NCI-H345 treated with DMSO at 0.1 percent for 48 hours (cell line): ENCODE measurements at regions not wholly inside any gene's neighbourhood (a gene's known extent, or its start where the extent isn't known, plus 50 kb on each side); places are given as distances from the start of the nearest gene placed in this dataset.

Experiments used
- DNase-seq: peaks from one replicate; lab custom pipeline; 2025; ENCODE audit not compliant: unreplicated experiment; lab: John Stamatoyannopoulos, UW

GRCh38 chr6:147903931-147904330 is 395.4 kb downstream of the SAMD5 start:
- DNase-seq, result no peak

- DNase-seq, result no peak
These were observed 395.9 kb downstream of the SAMD5 start for GRCh38 chr6:147904416-147904815.

GRCh38 chr6:147905711-147906110 is 397.2 kb downstream of the SAMD5 start:
- no peak for DNase-seq

- DNase-seq, result no peak
These were observed 397.9 kb downstream of the SAMD5 start for GRCh38 chr6:147906361-147906760.

GRCh38 chr6:147909640-147910039 is 401.1 kb downstream of the SAMD5 start:
- DNase-seq, result no peak

GRCh38 chr6:147910281-147910680 is 401.8 kb downstream of the SAMD5 start:
- no peak for DNase-seq

- DNase-seq, result no peak
These were observed 402.6 kb downstream of the SAMD5 start for GRCh38 chr6:147911057-147911456.

GRCh38 chr6:147911686-147912085 is 403.2 kb downstream of the SAMD5 start:
- DNase-seq, result no peak

- DNase-seq, result no peak
These were observed 414.3 kb downstream of the SAMD5 start for GRCh38 chr6:147922799-147923198.

GRCh38 chr6:147924598-147924997 is 416.1 kb downstream of the SAMD5 start:
- no peak for DNase-seq

- no peak for DNase-seq
These were observed 416.8 kb upstream of the SASH1 start for GRCh38 chr6:147925826-147926225.

- DNase-seq, result no peak
These were observed 411.9 kb upstream of the SASH1 start for GRCh38 chr6:147930745-147931144.

GRCh38 chr6:147933224-147933623 is 409.4 kb upstream of the SASH1 start:
- DNase-seq, result no peak

- DNase-seq, result no peak
These were observed 407.0 kb upstream of the SASH1 start for GRCh38 chr6:147935656-147936055.

- DNase-seq, result no peak
These were observed 405.8 kb upstream of the SASH1 start for GRCh38 chr6:147936703-147937470.

- no peak for DNase-seq
These were observed 401.5 kb upstream of the SASH1 start for GRCh38 chr6:147941143-147941542.

- no peak for DNase-seq
These were observed 400.3 kb upstream of the SASH1 start for GRCh38 chr6:147942363-147942762.

- no peak for DNase-seq
These were observed 398.5 kb upstream of the SASH1 start for GRCh38 chr6:147944122-147944521.

GRCh38 chr6:147947521-147947920 is 395.1 kb upstream of the SASH1 start:
- DNase-seq, result no peak

- no peak for DNase-seq
These were observed 392.5 kb upstream of the SASH1 start for GRCh38 chr6:147949981-147950622.

GRCh38 chr6:147950623-147950987 is 392.0 kb upstream of the SASH1 start:
- DNase-seq, result no peak

- DNase-seq, result no peak
These were observed 390.9 kb upstream of the SASH1 start for GRCh38 chr6:147951726-147952125.

- DNase-seq, result no peak
These were observed 387.7 kb upstream of the SASH1 start for GRCh38 chr6:147954938-147955337.
